ENCODE measurements at regions not wholly inside any gene's neighbourhood (a gene's known extent, or its start where the extent isn't known, plus 50 kb on each side); places are given as distances from the start of the nearest gene placed in this dataset.

DNA sequence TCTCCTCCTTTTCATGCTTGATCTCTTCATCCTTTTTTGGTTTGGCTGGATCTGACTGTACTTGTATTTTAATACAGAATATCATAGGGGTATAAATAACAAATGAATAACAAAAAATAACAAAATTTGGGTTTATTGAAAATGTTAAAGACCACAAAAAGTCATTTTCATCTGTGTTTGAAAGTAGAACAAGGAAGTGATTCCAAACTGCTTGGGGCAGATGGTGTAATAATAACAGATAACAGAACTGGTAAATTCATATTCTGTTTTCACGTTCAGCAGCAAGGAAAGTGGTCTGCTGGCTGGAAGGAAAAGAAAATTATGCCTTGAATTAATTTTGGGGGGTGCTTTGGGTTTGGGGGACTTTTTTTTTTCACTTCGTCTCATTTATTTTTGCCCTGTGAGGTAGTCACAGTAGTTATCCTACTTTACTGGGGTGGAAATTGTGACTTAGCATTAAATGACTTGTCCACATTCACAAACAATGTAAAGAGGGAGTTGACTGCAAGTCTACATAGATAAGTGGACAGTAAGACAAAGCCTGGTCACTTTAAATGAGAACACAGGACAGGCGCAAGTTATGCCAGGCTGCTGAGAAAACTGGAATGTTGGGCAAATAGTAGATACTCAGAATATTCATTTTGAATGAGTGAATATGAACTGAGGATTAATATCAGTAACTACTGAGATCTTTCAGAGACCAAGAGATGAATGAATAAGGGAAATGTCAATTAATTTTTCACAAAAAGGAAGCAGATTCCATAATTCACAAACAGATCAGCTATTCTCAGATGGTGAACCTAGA is 193.9 kb upstream of the CITED2 start:
- TF ChIP-seq, protein P1, sequence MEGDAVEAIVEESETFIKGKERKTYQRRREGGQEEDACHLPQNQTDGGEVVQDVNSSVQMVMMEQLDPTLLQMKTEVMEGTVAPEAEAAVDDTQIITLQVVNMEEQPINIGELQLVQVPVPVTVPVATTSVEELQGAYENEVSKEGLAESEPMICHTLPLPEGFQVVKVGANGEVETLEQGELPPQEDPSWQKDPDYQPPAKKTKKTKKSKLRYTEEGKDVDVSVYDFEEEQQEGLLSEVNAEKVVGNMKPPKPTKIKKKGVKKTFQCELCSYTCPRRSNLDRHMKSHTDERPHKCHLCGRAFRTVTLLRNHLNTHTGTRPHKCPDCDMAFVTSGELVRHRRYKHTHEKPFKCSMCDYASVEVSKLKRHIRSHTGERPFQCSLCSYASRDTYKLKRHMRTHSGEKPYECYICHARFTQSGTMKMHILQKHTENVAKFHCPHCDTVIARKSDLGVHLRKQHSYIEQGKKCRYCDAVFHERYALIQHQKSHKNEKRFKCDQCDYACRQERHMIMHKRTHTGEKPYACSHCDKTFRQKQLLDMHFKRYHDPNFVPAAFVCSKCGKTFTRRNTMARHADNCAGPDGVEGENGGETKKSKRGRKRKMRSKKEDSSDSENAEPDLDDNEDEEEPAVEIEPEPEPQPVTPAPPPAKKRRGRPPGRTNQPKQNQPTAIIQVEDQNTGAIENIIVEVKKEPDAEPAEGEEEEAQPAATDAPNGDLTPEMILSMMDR (IDR thresholded peaks at IDR 0.05; ENCODE audit: borderline replicate concordance, control extremely low read depth, extremely low read depth, insufficient read depth, missing control alignments) = no peak
- in situ Hi-C loops (cut with MboI; ENCODE audit: low sequenced_read_pairs, unreplicated experiment) = no loop called here
- DNase-seq (ENCODE audit: low spot score) = no peak

DNA sequence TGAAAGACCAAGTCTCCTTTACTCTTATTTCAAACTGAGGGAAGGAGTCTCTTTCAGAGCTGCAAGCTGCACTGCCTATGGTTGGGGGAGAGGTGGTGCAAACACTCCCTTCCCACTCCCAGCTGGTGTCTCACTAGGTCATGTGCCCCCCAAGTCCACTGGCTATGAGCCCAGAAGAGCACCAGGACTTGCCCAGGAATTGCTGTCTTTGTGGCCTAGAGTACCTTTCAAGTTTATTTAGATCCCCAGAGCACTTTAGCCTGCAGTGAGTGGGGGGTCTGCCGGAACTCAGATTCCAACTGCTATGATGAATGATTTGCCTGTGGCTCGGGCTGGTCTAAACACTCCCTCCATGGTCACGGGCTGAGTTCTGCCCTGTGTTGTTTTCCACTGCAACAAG is 192.6 kb upstream of the CITED2 start:
- DNase-seq (ENCODE audit: low spot score) = no peak
- TF ChIP-seq, protein P1 (IDR thresholded peaks at IDR 0.05; ENCODE audit: borderline replicate concordance, control extremely low read depth, extremely low read depth, insufficient read depth, missing control alignments) = no peak
- in situ Hi-C loops (cut with MboI; ENCODE audit: low sequenced_read_pairs, unreplicated experiment) = no loop called here

DNA sequence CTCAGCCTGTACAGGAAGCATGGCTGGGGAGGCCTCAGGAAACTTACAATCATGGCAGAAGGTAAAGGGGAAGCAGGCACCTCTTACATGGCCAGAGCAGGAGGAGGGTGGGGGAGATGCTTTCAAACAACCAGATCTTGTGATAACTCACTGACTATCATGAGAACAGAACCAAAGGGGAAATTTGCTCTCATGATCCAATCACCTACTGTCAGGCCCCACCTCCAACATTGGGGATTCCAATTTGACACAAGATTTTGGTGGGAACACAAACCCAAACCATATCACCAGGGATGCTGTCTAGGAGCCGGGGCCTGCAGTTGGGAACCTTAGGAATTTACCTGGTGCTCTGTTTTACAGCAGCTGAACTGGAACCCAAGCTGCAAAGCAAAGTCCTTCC is 191.1 kb upstream of the CITED2 start:
- in situ Hi-C loops (cut with MboI; ENCODE audit: low sequenced_read_pairs, unreplicated experiment) = no loop called here
- TF ChIP-seq, protein P1 (IDR thresholded peaks at IDR 0.05; ENCODE audit: borderline replicate concordance, control extremely low read depth, extremely low read depth, insufficient read depth, missing control alignments) = no peak
- DNase-seq (ENCODE audit: low spot score) = no peak

DNA sequence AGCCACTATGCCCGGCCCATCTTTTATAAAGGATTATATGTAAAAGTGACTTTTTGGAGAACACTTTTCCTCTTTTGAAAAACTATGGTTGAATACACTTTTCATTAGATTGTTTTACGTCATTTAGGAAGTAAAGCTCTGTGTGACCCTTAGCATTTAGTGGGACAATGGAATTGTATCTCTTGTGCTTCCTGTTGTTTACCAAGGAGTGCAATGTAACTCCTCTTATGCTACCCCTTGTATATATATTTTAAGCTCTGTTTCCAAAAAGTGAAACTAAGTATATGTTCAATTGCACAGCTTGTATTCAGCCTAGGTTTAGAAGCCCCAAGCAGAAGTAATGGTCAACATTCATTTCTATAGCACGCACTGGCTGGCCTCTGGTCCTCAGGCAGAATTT is 183.1 kb upstream of the CITED2 start:
- TF ChIP-seq, protein P1 (IDR thresholded peaks at IDR 0.05; ENCODE audit: borderline replicate concordance, control extremely low read depth, extremely low read depth, insufficient read depth, missing control alignments) = no peak
- no peak for DNase-seq (ENCODE audit: low spot score)
- in situ Hi-C loops (cut with MboI; ENCODE audit: low sequenced_read_pairs, unreplicated experiment) = no loop called here

DNA sequence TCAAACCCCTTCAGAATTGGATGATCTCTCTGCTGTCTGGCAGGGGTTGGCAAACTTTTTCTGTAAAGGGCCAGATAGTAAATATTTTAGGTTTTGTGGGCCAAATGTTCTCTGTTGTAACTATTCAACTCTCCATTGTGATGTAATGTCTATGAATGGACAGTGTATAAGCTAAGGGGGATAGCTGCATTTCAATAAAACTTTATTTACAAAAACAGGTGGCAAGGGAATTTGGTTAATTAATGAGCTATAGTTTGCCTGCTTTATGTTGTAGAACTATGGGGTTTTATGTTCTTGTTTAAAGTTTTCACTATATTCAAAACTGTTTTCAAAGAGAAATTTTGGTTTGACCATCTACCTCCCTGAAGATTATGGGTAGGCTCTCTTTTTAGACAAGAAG is 182.1 kb upstream of the CITED2 start:
- no peak for DNase-seq (ENCODE audit: low spot score)
- in situ Hi-C loops (cut with MboI; ENCODE audit: low sequenced_read_pairs, unreplicated experiment) = no loop called here
- TF ChIP-seq, protein P1 (IDR thresholded peaks at IDR 0.05; ENCODE audit: borderline replicate concordance, control extremely low read depth, extremely low read depth, insufficient read depth, missing control alignments) = no peak

DNA sequence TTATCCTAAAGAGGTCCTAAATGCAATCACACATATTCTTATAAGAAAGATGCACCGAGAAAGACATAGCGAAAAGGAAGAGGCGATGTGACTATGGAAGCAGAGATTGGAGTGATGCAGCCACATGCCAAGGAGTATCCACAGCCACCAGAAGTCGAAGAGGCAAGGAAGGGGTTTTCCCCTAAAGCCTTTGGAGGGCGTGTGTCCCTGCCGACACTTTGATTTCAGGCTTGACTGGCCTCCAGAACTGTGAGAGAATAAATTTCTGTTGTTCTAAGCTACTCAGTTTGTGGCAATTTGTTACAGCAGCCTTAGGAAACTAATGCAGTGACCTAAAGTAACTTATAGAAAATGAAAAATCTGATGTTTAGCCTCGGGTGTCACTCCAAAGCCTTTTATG is 179.5 kb upstream of the CITED2 start:
- TF ChIP-seq, protein P1 (IDR thresholded peaks at IDR 0.05; ENCODE audit: borderline replicate concordance, control extremely low read depth, extremely low read depth, insufficient read depth, missing control alignments) = no peak
- DNase-seq (ENCODE audit: low spot score) = no peak
- in situ Hi-C loops (cut with MboI; ENCODE audit: low sequenced_read_pairs, unreplicated experiment) = no loop called here
